ENCODE measurements at regions not wholly inside any gene's neighbourhood (a gene's known extent, or its start where the extent isn't known, plus 50 kb on each side); places are given as distances from the start of the nearest gene placed in this dataset.
"Not testable (repeated sequence)": the region's sequence is repeated elsewhere in the genome, so short reads cannot be mapped to it uniquely, and the experiment has no call there.

DNA sequence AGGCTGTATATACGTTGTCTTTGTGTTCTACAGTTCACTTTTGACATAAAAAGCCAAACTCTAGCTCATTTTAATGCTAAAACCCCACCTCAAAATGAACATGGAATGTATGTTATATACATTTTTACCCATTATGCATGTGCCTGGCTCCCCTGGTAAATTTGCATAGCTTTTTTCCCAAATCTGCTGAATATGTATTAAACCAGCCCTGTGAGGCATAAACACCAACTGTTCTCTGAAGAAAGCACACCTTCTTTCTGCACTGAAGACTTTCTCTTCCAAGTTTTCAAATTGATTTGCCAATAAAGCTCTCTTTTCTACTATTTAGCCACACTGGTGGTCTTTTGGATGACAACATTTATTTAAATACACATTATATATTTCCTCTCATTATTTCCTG is 549.4 kb downstream of the TRIB2 start:
- H3K4me3 ChIP-seq: no peak overlapping the region
- H3K36me3 ChIP-seq: no peaks in the 10 kb centered on the region
- peaks cover 22% of the 10 kb centered on the region for H3K9me3 ChIP-seq (replicated peaks)
- H3K4me1 ChIP-seq: no peaks in the 10 kb centered on the region
- H3K27ac ChIP-seq (replicated peaks): no peak overlapping the region
- no peaks in the 10 kb centered on the region for H3K27me3 ChIP-seq (ENCODE audit: low read depth)
- TF ChIP-seq, protein P1, sequence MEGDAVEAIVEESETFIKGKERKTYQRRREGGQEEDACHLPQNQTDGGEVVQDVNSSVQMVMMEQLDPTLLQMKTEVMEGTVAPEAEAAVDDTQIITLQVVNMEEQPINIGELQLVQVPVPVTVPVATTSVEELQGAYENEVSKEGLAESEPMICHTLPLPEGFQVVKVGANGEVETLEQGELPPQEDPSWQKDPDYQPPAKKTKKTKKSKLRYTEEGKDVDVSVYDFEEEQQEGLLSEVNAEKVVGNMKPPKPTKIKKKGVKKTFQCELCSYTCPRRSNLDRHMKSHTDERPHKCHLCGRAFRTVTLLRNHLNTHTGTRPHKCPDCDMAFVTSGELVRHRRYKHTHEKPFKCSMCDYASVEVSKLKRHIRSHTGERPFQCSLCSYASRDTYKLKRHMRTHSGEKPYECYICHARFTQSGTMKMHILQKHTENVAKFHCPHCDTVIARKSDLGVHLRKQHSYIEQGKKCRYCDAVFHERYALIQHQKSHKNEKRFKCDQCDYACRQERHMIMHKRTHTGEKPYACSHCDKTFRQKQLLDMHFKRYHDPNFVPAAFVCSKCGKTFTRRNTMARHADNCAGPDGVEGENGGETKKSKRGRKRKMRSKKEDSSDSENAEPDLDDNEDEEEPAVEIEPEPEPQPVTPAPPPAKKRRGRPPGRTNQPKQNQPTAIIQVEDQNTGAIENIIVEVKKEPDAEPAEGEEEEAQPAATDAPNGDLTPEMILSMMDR (IDR thresholded peaks at IDR 0.05; ENCODE audit: borderline replicate concordance): no peak
- intact Hi-C loops (cut with micrococcal nuclease): no loop called here
- no peak for DNase-seq

GRCh38 chr2:13284688-13285087 is 568.0 kb downstream of the TRIB2 start:
- H3K9me3 ChIP-seq (replicated peaks): no peaks in the 10 kb centered on the region
- no peaks in the 10 kb centered on the region for H3K4me1 ChIP-seq
- no peaks in the 10 kb centered on the region for H3K27me3 ChIP-seq (ENCODE audit: low read depth)
- intact Hi-C loops (cut with micrococcal nuclease): no loop called here
- no peak for DNase-seq
- H3K4me3 ChIP-seq: no peak overlapping the region
- H3K36me3 ChIP-seq: no peaks in the 10 kb centered on the region
- TF ChIP-seq, protein P1 (IDR thresholded peaks at IDR 0.05; ENCODE audit: borderline replicate concordance): no peak
- no peak overlapping the region for H3K27ac ChIP-seq (replicated peaks)

- no peak for DNase-seq
- Histone ChIP-seq H3K9me3 (replicated peaks) (no peaks in the 10 kb centered on the region), H3K27me3 (ENCODE audit: low read depth) (no peaks in the 10 kb centered on the region), H3K27ac (replicated peaks) (no peak overlapping the region), H3K36me3 (no peaks in the 10 kb centered on the region), H3K4me1 (no peaks in the 10 kb centered on the region), H3K4me3 (no peak overlapping the region)
- TF ChIP-seq, protein P1 (IDR thresholded peaks at IDR 0.05; ENCODE audit: borderline replicate concordance): no peak
- intact Hi-C loops (cut with micrococcal nuclease): no loop called here
Measured at GRCh38 chr2:13289310-13289709, 572.6 kb downstream of the TRIB2 start.

- intact Hi-C loops (cut with micrococcal nuclease); H3K27me3 ChIP-seq (ENCODE audit: low read depth); H3K27ac ChIP-seq (replicated peaks); H3K4me3 ChIP-seq; H3K36me3 ChIP-seq; H3K4me1 ChIP-seq; DNase-seq: not testable (repeated sequence)
- peaks cover 23% of the 10 kb centered on the region for H3K9me3 ChIP-seq (replicated peaks)
Measured at GRCh38 chr2:13308478-13308805, 591.7 kb downstream of the TRIB2 start.

GRCh38 chr2:13308989-13309388 is 592.3 kb downstream of the TRIB2 start:
- TF ChIP-seq, protein P1 (IDR thresholded peaks at IDR 0.05; ENCODE audit: borderline replicate concordance): no peak
- intact Hi-C loops (cut with micrococcal nuclease): no loop called here

DNA sequence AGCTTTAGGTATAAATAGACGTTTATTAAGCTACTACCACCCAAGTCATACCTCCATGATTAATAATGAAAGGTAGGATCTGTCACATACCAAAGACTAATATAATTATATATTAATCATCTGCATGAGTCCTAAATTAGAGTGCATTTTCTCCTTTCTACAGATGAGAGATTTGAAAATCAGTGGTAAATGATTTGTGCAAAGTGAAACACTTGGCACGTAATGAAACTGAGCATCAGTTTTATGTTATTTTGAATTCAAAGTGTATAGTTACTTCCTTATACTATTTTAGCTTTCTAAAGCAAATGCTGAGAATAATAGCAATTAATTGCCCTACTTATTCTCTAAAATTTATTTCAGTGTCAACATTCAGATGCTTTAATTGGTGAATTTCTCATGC is 615.3 kb downstream of the TRIB2 start:
- no peaks in the 10 kb centered on the region for H3K36me3 ChIP-seq
- no peaks in the 10 kb centered on the region for H3K4me1 ChIP-seq
- no peak overlapping the region for H3K4me3 ChIP-seq
- intact Hi-C loops (cut with micrococcal nuclease): no loop called here
- TF ChIP-seq, protein P1 (IDR thresholded peaks at IDR 0.05; ENCODE audit: borderline replicate concordance): no peak
- H3K27ac ChIP-seq (replicated peaks): no peak overlapping the region
- DNase-seq: no peak
- peaks cover 8% of the 10 kb centered on the region for H3K9me3 ChIP-seq (replicated peaks)
- no peaks in the 10 kb centered on the region for H3K27me3 ChIP-seq (ENCODE audit: low read depth)

More at GRCh38 chr2:13308989-13309388, 592.3 kb downstream of the TRIB2 start:
- H3K4me3 ChIP-seq: no peak overlapping the region
- no peaks in the 10 kb centered on the region for H3K4me1 ChIP-seq
- peaks cover 23% of the 10 kb centered on the region for H3K9me3 ChIP-seq (replicated peaks)
- H3K27ac ChIP-seq (replicated peaks): no peak overlapping the region
- no peaks in the 10 kb centered on the region for H3K27me3 ChIP-seq (ENCODE audit: low read depth)
- no peak for DNase-seq
- H3K36me3 ChIP-seq: no peaks in the 10 kb centered on the region

DNA sequence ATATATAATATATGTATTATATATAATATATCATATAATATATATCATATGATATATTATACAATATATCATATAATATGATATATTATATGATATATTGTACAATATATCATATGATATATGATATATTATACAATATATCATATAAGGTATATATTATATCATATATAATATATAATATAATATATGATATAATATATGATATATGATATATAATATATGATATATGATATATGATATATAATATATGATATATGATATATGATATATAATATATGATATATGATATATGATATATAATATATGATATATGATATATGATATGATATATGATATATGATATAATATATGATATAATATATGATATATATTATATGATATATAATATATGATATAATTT is 617.3 kb downstream of the TRIB2 start:
- H3K36me3 ChIP-seq; DNase-seq; intact Hi-C loops (cut with micrococcal nuclease); H3K4me3 ChIP-seq; H3K27ac ChIP-seq (replicated peaks); H3K4me1 ChIP-seq; H3K27me3 ChIP-seq (ENCODE audit: low read depth): not testable (repeated sequence)
- H3K9me3 ChIP-seq (replicated peaks): peaks cover 18% of the 10 kb centered on the region

Measured in left ventricle myocardium inferior (tissue), 1 donor.